HEK293 (cell line): ENCODE measurements at regions not wholly inside any gene's neighbourhood (a gene's known extent, or its start where the extent isn't known, plus 50 kb on each side); places are given as distances from the start of the nearest gene placed in this dataset.

Experiments
- GLIS1 ChIP-seq: fragments of 450-650 bp; formaldehyde crosslinking; IDR thresholded peaks from 2 replicates; pipeline ENCODE4 v1.5.1; 2016; ENCODE audit warnings: missing biosample characterization, missing genetic modification characterization
- WT1 ChIP-seq: fragments of 450-650 bp; formaldehyde crosslinking; IDR thresholded peaks from 2 replicates; pipeline ENCODE4 v1.5.1; 2016; ENCODE audit warnings: missing biosample characterization, missing genetic modification characterization
- ZNF140 ChIP-seq: fragments of 450-650 bp; formaldehyde crosslinking; IDR thresholded peaks from 2 replicates; pipeline ENCODE4 v1.5.1; 2016; ENCODE audit warnings: missing biosample characterization, missing genetic modification characterization
- ZNF223 ChIP-seq: fragments of 450-650 bp; formaldehyde crosslinking; IDR thresholded peaks from 2 replicates; pipeline ENCODE4 v1.5.1; 2016; ENCODE audit warnings: missing biosample characterization, missing genetic modification characterization
- ZNF24 ChIP-seq: fragments of 450-650 bp; formaldehyde crosslinking; IDR thresholded peaks from 2 replicates; pipeline ENCODE4 v1.5.1; 2016; ENCODE audit warnings: missing biosample characterization, missing genetic modification characterization
- ZNF510 ChIP-seq: fragments of 450-650 bp; formaldehyde crosslinking; IDR thresholded peaks from 2 replicates; pipeline ENCODE4 v1.5.1; 2018; ENCODE audit warnings: mild to moderate bottlenecking, missing genetic modification characterization, missing biosample characterization; ENCODE audit not compliant: insufficient replicate concordance
- ZNF610 ChIP-seq: fragments of 450-650 bp; formaldehyde crosslinking; IDR thresholded peaks from 2 replicates; pipeline ENCODE4 v1.5.1; 2016; ENCODE audit warnings: missing biosample characterization, missing genetic modification characterization, borderline replicate concordance
- ZNF768 ChIP-seq: fragments of 450-650 bp; formaldehyde crosslinking; IDR thresholded peaks from 2 replicates; pipeline ENCODE4 v1.5.1; 2018; ENCODE audit warnings: missing biosample characterization, mild to moderate bottlenecking, missing genetic modification characterization
- ZNF791 ChIP-seq: fragments of 450-650 bp; formaldehyde crosslinking; IDR thresholded peaks from 2 replicates; pipeline ENCODE4 v1.5.1; 2016; ENCODE audit warnings: missing biosample characterization, missing genetic modification characterization
- ZNF792 ChIP-seq: fragments of 450-650 bp; formaldehyde crosslinking; IDR thresholded peaks from 2 replicates; pipeline ENCODE4 v1.5.1; 2016; ENCODE audit warnings: missing biosample characterization, missing genetic modification characterization
- ZSCAN30 ChIP-seq: fragments of 450-650 bp; IDR thresholded peaks from 2 replicates; pipeline ENCODE4 v1.5.1; 2018; ENCODE audit warnings: missing biosample characterization, mild to moderate bottlenecking, missing genetic modification characterization, moderate library complexity
- TF ChIP-seq, protein P1 (sequence below): fragments of 450-650 bp; formaldehyde crosslinking; IDR thresholded peaks from 2 replicates; pipeline ENCODE4 v1.5.1; 2016; ENCODE audit warnings: missing biosample characterization, missing genetic modification characterization, borderline replicate concordance
- TF ChIP-seq, protein P2 (sequence below): fragments of 450-650 bp; formaldehyde crosslinking; IDR thresholded peaks from 2 replicates; pipeline ENCODE4 v1.5.1; 2016; ENCODE audit warnings: missing biosample characterization, missing genetic modification characterization
- TF ChIP-seq, protein P3 (sequence below): fragments of 450-650 bp; formaldehyde crosslinking; IDR thresholded peaks from 2 replicates; pipeline ENCODE4 v1.5.1; 2016; ENCODE audit warnings: missing biosample characterization, missing genetic modification characterization
- TF ChIP-seq, protein P4 (sequence below): fragments of 450-650 bp; formaldehyde crosslinking; IDR thresholded peaks from 2 replicates; pipeline ENCODE4 v1.5.1; 2016; ENCODE audit warnings: missing biosample characterization, missing genetic modification characterization
- TF ChIP-seq, protein P5 (sequence below): fragments of 450-650 bp; formaldehyde crosslinking; IDR thresholded peaks from 2 replicates; pipeline ENCODE4 v1.5.1; 2016; ENCODE audit warnings: missing biosample characterization, missing genetic modification characterization
- TF ChIP-seq, protein P6 (sequence below): fragments of 450-650 bp; formaldehyde crosslinking; IDR thresholded peaks from 2 replicates; pipeline ENCODE4 v1.5.1; 2017; ENCODE audit warnings: missing biosample characterization, missing genetic modification characterization
- TF ChIP-seq, protein P7 (sequence below): fragments of 450-650 bp; formaldehyde crosslinking; IDR thresholded peaks from 2 replicates; pipeline ENCODE4 v1.5.1; 2016; ENCODE audit warnings: missing biosample characterization, missing genetic modification characterization

DNA sequence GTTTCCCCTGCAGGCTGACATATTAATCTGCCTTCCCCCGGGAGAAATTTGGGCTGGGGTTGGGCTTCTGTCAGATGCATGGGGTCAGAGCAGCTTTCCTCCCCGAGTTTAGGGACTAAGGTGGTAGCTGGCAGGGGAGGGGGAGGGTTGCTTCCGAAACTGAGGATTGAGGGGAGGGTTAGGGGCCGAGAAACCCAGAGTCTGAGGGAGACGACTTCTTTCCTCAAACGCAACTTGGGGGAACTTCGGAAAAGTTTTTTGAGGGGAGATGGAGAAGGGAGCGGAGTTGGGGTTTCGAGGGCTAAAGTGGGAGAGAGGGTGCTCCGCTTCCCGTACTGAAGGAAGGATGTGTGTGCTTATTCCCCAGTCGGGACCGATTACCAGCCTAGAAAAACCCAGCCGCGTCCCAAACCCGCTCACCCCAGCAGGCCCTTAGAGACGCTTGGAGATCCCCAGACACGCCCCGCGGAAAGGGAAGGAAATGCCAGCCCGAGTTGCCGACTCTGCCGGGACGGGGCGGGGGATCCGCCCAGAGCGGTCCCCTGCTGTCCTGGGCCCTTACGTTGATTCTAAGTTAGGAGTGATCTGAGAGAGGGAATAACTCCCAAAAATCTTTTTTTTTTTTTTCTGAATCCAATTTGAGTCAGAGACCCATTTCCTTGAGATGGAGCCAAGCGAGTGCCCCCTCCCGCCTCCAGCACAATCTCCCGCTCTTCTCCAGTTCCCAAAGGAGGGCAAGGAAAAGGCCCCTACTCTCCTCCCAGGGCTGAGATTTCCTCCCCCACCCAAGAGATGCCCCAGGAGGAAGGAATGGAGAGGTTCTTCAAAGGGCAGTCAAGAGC, 61.9 kb downstream of the SMUG1 start (continued):
- TF ChIP-seq, protein P1, sequence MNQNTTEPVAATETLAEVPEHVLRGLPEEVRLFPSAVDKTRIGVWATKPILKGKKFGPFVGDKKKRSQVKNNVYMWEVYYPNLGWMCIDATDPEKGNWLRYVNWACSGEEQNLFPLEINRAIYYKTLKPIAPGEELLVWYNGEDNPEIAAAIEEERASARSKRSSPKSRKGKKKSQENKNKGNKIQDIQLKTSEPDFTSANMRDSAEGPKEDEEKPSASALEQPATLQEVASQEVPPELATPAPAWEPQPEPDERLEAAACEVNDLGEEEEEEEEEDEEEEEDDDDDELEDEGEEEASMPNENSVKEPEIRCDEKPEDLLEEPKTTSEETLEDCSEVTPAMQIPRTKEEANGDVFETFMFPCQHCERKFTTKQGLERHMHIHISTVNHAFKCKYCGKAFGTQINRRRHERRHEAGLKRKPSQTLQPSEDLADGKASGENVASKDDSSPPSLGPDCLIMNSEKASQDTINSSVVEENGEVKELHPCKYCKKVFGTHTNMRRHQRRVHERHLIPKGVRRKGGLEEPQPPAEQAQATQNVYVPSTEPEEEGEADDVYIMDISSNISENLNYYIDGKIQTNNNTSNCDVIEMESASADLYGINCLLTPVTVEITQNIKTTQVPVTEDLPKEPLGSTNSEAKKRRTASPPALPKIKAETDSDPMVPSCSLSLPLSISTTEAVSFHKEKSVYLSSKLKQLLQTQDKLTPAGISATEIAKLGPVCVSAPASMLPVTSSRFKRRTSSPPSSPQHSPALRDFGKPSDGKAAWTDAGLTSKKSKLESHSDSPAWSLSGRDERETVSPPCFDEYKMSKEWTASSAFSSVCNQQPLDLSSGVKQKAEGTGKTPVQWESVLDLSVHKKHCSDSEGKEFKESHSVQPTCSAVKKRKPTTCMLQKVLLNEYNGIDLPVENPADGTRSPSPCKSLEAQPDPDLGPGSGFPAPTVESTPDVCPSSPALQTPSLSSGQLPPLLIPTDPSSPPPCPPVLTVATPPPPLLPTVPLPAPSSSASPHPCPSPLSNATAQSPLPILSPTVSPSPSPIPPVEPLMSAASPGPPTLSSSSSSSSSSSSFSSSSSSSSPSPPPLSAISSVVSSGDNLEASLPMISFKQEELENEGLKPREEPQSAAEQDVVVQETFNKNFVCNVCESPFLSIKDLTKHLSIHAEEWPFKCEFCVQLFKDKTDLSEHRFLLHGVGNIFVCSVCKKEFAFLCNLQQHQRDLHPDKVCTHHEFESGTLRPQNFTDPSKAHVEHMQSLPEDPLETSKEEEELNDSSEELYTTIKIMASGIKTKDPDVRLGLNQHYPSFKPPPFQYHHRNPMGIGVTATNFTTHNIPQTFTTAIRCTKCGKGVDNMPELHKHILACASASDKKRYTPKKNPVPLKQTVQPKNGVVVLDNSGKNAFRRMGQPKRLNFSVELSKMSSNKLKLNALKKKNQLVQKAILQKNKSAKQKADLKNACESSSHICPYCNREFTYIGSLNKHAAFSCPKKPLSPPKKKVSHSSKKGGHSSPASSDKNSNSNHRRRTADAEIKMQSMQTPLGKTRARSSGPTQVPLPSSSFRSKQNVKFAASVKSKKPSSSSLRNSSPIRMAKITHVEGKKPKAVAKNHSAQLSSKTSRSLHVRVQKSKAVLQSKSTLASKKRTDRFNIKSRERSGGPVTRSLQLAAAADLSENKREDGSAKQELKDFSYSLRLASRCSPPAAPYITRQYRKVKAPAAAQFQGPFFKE (tag by site-specific recombination) = no peak
- TF ChIP-seq, protein P2, sequence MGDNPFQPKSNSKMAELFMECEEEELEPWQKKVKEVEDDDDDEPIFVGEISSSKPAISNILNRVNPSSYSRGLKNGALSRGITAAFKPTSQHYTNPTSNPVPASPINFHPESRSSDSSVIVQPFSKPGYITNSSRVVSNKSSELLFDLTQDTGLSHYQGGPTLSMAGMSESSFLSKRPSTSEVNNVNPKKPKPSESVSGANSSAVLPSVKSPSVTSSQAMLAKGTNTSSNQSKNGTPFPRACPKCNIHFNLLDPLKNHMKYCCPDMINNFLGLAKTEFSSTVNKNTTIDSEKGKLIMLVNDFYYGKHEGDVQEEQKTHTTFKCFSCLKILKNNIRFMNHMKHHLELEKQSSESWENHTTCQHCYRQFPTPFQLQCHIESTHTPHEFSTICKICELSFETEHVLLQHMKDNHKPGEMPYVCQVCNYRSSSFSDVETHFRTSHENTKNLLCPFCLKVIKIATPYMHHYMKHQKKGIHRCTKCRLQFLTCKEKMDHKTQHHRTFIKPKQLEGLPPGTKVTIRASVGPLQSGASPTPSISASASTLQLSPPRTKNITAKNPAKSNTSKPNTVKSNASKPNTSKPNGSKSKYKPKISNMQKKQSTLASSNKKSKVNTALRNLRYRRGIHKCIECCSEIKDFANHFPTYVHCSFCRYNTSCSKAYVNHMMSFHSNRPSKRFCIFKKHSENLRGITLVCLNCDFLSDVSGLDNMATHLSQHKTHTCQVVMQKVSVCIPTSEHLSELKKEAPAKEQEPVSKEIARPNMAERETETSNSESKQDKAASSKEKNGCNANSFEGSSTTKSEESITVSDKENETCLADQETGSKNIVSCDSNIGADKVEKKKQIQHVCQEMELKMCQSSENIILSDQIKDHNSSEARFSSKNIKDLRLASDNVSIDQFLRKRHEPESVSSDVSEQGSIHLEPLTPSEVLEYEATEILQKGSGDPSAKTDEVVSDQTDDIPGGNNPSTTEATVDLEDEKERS = no peak
- TF ChIP-seq ZNF791 (tag by site-specific recombination) (no peak), ZNF24 (tag by site-specific recombination) (no peak), WT1 (no peak), ZNF140 (no peak), ZNF510 (tag by site-specific recombination) (no peak), ZNF768 (tag by site-specific recombination) (no peak), ZNF610 (tag by site-specific recombination) (no peak), ZSCAN30 (tag by site-specific recombination) (no peak), GLIS1 (tag by site-specific recombination) (peak; percentile 44; the same call in 1 of the 2 replicates), ZNF792 (tag by site-specific recombination) (no peak), ZNF223 (tag by site-specific recombination) (no peak)
- TF ChIP-seq, protein P3, sequence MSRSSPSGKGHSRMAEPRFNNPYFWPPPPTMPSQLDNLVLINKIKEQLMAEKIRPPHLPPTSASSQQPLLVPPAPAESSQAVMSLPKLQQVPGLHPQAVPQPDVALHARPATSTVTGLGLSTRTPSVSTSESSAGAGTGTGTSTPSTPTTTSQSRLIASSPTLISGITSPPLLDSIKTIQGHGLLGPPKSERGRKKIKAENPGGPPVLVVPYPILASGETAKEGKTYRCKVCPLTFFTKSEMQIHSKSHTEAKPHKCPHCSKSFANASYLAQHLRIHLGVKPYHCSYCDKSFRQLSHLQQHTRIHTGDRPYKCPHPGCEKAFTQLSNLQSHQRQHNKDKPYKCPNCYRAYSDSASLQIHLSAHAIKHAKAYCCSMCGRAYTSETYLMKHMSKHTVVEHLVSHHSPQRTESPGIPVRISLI (tag by site-specific recombination) = no peak
- TF ChIP-seq, protein P4, sequence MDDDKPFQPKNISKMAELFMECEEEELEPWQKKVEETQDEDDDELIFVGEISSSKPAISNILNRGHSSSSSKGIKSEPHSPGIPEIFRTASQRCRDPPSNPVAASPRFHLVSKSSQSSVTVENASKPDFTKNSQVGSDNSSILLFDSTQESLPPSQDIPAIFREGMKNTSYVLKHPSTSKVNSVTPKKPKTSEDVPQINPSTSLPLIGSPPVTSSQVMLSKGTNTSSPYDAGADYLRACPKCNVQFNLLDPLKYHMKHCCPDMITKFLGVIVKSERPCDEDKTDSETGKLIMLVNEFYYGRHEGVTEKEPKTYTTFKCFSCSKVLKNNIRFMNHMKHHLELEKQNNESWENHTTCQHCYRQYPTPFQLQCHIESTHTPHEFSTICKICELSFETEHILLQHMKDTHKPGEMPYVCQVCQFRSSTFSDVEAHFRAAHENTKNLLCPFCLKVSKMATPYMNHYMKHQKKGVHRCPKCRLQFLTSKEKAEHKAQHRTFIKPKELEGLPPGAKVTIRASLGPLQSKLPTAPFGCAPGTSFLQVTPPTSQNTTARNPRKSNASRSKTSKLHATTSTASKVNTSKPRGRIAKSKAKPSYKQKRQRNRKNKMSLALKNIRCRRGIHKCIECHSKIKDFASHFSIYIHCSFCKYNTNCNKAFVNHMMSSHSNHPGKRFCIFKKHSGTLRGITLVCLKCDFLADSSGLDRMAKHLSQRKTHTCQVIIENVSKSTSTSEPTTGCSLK (tag by site-specific recombination) = no peak
- TF ChIP-seq, protein P5, sequence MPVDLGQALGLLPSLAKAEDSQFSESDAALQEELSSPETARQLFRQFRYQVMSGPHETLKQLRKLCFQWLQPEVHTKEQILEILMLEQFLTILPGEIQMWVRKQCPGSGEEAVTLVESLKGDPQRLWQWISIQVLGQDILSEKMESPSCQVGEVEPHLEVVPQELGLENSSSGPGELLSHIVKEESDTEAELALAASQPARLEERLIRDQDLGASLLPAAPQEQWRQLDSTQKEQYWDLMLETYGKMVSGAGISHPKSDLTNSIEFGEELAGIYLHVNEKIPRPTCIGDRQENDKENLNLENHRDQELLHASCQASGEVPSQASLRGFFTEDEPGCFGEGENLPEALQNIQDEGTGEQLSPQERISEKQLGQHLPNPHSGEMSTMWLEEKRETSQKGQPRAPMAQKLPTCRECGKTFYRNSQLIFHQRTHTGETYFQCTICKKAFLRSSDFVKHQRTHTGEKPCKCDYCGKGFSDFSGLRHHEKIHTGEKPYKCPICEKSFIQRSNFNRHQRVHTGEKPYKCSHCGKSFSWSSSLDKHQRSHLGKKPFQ (tag by site-specific recombination) = no peak
- TF ChIP-seq, protein P6, sequence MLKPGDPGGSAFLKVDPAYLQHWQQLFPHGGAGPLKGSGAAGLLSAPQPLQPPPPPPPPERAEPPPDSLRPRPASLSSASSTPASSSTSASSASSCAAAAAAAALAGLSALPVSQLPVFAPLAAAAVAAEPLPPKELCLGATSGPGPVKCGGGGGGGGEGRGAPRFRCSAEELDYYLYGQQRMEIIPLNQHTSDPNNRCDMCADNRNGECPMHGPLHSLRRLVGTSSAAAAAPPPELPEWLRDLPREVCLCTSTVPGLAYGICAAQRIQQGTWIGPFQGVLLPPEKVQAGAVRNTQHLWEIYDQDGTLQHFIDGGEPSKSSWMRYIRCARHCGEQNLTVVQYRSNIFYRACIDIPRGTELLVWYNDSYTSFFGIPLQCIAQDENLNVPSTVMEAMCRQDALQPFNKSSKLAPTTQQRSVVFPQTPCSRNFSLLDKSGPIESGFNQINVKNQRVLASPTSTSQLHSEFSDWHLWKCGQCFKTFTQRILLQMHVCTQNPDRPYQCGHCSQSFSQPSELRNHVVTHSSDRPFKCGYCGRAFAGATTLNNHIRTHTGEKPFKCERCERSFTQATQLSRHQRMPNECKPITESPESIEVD = no peak
- TF ChIP-seq, protein P7, sequence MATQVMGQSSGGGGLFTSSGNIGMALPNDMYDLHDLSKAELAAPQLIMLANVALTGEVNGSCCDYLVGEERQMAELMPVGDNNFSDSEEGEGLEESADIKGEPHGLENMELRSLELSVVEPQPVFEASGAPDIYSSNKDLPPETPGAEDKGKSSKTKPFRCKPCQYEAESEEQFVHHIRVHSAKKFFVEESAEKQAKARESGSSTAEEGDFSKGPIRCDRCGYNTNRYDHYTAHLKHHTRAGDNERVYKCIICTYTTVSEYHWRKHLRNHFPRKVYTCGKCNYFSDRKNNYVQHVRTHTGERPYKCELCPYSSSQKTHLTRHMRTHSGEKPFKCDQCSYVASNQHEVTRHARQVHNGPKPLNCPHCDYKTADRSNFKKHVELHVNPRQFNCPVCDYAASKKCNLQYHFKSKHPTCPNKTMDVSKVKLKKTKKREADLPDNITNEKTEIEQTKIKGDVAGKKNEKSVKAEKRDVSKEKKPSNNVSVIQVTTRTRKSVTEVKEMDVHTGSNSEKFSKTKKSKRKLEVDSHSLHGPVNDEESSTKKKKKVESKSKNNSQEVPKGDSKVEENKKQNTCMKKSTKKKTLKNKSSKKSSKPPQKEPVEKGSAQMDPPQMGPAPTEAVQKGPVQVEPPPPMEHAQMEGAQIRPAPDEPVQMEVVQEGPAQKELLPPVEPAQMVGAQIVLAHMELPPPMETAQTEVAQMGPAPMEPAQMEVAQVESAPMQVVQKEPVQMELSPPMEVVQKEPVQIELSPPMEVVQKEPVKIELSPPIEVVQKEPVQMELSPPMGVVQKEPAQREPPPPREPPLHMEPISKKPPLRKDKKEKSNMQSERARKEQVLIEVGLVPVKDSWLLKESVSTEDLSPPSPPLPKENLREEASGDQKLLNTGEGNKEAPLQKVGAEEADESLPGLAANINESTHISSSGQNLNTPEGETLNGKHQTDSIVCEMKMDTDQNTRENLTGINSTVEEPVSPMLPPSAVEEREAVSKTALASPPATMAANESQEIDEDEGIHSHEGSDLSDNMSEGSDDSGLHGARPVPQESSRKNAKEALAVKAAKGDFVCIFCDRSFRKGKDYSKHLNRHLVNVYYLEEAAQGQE = no peak
